ENCODE measurements at regions not wholly inside any gene's neighbourhood (a gene's known extent, or its start where the extent isn't known, plus 50 kb on each side); places are given as distances from the start of the nearest gene placed in this dataset.
"Not testable (repeated sequence)": the region's sequence is repeated elsewhere in the genome, so short reads cannot be mapped to it uniquely, and the experiment has no call there.

DNA sequence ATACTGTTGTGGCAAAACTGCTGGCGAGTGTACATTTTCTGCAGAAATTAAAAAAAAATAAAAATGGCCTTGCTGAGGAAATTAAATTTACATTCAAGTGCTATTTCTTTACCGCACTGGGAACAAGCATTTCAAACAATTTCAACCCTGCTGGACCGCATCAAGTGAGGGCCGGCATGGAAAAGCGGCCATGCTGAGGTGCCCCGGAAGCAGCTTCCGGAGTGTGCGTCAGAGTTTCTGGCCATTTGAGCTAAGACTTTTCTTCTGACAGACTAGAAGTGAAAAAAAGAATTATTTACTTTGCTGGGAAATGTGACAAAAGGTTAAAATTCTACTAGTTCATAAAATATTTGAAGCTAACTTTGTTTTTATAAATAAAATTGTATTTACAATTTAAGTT, 337.0 kb downstream of the CACNA1B start:
- DNase-seq: not testable (repeated sequence)

DNA sequence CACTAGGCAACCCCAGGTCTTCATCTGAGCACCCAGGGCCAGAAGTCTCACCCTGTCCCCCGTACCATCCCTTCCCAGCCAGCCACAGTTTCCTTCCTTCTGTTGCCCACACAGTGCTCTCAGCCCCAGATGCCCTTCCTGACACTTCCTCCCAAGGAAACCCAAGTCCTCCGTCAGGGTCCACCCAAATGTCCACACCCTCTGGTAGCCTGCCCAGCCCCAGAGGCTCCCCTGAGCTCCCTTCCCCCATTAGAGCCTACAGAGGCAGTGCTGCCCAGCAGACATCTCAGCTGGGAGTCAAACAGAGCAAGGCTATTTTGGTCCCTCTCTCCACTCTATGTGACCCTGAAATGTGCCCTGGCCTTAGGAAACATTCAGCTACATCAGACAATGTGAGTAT, 338.0 kb downstream of the CACNA1B start:
- DNase-seq: not testable (repeated sequence)

DNA sequence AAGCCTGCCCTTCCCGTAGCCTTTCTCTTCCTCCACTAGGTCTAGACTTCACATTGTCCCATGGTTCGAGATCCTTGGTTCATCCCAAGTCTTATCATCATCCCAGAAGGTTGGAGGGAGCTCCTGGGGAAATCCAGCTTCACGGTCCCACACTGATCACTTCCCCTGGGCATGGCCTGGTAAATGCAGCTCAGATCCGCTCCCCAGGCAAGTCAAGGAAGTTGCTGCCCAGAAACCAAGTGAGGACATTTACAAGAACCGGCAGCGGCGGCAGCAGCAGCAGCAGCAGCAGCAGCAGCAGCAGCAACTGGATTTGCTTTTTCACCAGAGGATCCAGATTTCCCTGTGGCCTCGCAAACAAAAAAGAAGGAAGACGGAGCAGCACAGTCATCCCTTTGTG, 339.2 kb downstream of the CACNA1B start:
- not testable (repeated sequence) for DNase-seq

DNA sequence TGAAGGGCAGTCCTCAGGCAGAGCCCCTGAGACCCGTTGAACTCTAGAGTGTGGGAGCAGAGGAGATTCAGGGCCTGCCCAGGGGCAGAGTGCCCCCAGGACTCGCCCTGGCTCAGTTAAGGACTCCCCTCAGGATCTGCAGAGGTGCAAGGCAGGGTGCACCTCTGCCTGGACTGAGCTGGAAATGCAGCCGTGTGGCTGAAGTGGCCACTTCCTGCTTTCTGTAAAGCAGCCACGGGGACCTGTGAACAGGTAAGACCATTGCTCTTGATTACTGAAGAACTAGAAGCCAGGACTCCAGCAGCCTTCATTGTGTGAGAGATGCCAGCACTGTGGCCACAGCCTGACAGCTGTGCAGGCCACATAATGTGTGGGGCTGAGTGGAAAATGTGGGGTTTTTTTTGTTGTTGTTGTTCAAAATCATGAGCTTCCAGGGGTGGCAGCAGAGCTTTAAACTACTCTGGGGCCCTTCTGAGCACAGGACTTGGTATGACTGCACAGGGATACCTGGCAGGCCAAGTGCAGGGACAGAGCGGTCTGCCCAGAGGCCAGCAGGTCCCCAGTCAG, 339.8 kb downstream of the CACNA1B start:
- not testable (repeated sequence) for DNase-seq

DNA sequence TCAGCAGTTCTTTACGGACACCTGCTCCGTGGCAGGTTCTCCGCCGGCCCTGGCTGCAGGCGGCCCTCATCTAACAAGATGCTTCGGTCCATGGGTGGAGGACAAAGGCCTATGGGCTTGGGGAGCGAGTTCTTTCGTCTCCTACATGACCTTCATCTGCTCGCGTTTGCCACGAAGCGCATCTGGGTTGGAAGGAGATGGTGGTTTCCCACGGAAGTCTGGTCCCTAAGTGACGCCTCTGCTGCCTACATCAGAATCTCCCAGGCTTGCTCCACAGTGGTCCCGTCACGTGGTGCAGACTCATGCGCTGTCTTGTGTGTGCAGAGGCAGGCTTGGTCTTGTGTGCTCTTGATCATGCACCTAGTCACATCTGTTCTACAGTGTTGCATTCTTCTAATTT, 341.7 kb downstream of the CACNA1B start:
- DNase-seq: not testable (repeated sequence)

DNA sequence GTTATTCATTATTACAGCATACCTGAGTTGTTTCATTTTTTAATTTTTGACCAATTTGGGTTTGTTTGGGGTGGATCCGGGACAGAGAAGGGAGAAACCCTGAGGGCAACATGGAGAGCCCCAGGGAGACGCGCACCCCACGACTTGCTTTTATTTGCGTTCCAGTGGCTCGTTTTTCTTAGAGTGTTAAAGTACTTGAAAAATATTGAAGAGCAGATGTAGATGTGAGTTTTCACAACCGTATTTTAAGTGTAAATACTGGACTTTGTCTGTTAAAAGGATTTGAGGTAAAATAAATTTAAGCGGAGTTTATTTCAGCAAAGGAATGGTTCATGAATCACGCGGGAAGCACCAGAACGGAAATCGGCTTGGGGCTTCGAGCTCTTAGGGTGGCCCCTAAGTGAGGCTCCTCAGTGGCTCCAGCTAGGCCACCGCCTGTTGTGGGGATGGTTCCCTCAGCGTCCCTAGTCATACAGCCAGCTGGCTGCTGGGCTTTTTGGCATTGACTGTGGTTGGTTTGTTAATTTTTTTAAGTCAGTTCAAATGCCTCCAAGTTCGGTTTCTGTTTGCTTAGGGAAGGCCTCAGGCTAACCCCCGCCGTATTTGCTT, 344.0 kb downstream of the CACNA1B start:
- DNase-seq: not testable (repeated sequence)

DNA sequence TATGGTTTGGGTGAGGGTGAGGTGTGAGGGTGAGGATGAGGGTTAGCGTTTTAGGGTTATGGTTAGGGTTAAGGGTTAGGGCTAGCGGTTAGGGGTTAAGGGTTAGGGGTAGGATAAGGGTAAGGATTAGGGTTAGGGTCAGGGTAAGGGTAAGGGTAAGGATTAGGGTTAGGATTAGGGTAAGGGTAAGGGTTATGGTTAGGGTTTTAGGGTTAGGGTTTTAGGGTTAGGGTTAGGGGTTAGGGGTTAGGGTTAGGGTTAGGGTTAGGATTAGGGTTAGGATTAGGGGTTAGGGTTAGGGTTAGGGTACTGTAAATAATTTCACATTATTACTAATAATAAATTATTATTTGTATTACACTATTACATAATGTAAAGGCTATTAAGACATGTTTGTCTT, 359.5 kb downstream of the CACNA1B start:
- not testable (repeated sequence) for DNase-seq

DNA sequence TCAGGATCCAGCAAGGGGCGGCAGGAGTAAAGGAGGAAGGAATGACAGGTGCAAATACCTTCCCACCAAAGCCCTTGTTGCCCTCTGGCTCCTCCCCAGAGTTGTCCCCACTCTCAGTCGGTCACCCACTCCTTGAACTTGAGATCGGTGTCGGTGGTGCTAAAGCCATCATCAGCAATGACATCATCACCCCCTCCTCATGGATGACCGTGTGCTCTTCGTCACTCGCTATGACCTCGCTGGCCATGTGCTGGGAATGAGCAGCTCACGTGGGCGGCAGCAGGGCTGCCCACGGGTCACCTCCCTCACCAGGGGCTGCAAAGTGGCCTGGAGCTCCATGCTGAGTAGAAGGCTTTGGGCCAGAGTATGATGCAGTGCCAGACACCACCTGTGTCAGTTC, 405.3 kb downstream of the CACNA1B start:
- not testable (repeated sequence) for DNase-seq

Measured in MV-4-11 (cell line).